H1 (cell line): ENCODE measurements at regions not wholly inside any gene's neighbourhood (a gene's known extent, or its start where the extent isn't known, plus 50 kb on each side); places are given as distances from the start of the nearest gene placed in this dataset.

Experiments
- CREB1 ChIP-seq: IDR thresholded peaks from 2 replicates; pipeline ENCODE4 v1.6.1; 2012; ENCODE audit warnings: inconsistent platforms
- JUND ChIP-seq: IDR thresholded peaks from 2 replicates; pipeline ENCODE4 v1.6.1; 2011; ENCODE audit warnings: mild to moderate bottlenecking, improper control_type of control experiment, low read length
- POLR2A ChIP-seq, 2 experiments: IDR thresholded peaks; 1 replicate in 1 of 2; 2 replicates in 1 of 2; pipeline ENCODE4 v1.6.1; 2011; ENCODE audit warnings: low read depth in 2 of 2, low read length in 2 of 2, mild to moderate bottlenecking in 2 of 2; ENCODE audit errors: control extremely low read depth in 1 of 2
- RBBP5 ChIP-seq: IDR thresholded peaks from 2 replicates; pipeline ENCODE4 v1.7.1; 2012; ENCODE audit warnings: low read depth, mild to moderate bottlenecking, inconsistent platforms, low read length, moderate library complexity, borderline replicate concordance
- SIN3A ChIP-seq, 2 experiments: IDR thresholded peaks in 1 of 2; conservative IDR thresholded peaks in 1 of 2; 2 replicates each; pipeline ENCODE4 v1.6.1; 2011 to 2012; ENCODE audit warnings: low read length in 2 of 2, improper control_type of control experiment in 1 of 2, low read depth in 1 of 2, mild to moderate bottlenecking in 1 of 2
- TF ChIP-seq, protein P1 (sequence below): fragments of 300-600 bp; sonication (generic); IDR thresholded peaks from 2 replicates; pipeline ENCODE4 v1.7.1; 2012; ENCODE audit warnings: low read length, moderate library complexity, mild to moderate bottlenecking, inconsistent platforms; ENCODE audit not compliant: insufficient replicate concordance
- TF ChIP-seq, protein P2 (sequence below): IDR thresholded peaks from 2 replicates; pipeline ENCODE4 v1.6.1; 2011; ENCODE audit warnings: low read length, improper control_type of control experiment
- TF ChIP-seq, protein P3 (sequence below), 3 experiments: IDR thresholded peaks; 1 replicate in 2 of 3; 2 replicates in 1 of 3; pipeline versions ENCODE4 v1.5.1 to v1.6.1; 2011; ENCODE audit warnings: low read length in 3 of 3, mild to moderate bottlenecking in 3 of 3, inconsistent platforms in 2 of 3, low read depth in 1 of 3, moderate library complexity in 1 of 3; ENCODE audit not compliant: insufficient read depth in 1 of 3; ENCODE audit errors: control extremely low read depth in 1 of 3

DNA sequence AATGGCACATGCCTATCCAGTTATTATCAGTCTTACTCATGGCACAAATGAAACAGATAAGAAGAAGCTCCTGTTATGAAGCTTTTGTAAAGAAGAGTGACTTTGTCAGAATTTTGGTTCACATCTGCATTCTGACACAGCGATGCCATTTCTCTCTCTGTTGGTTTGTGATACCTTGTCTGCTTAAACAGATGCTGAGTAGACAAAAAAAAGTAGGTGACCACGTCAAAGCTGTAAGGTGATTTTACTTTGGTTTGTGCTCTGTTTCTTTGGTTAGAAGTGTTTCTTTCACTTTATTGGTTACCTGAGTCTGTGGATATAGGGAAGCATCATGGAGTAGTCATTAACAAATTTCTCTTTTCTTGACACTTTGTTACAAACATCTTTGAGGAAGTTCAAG, 422.3 kb upstream of the ADAMTSL1 start (continued):
- TF ChIP-seq, protein P1, sequence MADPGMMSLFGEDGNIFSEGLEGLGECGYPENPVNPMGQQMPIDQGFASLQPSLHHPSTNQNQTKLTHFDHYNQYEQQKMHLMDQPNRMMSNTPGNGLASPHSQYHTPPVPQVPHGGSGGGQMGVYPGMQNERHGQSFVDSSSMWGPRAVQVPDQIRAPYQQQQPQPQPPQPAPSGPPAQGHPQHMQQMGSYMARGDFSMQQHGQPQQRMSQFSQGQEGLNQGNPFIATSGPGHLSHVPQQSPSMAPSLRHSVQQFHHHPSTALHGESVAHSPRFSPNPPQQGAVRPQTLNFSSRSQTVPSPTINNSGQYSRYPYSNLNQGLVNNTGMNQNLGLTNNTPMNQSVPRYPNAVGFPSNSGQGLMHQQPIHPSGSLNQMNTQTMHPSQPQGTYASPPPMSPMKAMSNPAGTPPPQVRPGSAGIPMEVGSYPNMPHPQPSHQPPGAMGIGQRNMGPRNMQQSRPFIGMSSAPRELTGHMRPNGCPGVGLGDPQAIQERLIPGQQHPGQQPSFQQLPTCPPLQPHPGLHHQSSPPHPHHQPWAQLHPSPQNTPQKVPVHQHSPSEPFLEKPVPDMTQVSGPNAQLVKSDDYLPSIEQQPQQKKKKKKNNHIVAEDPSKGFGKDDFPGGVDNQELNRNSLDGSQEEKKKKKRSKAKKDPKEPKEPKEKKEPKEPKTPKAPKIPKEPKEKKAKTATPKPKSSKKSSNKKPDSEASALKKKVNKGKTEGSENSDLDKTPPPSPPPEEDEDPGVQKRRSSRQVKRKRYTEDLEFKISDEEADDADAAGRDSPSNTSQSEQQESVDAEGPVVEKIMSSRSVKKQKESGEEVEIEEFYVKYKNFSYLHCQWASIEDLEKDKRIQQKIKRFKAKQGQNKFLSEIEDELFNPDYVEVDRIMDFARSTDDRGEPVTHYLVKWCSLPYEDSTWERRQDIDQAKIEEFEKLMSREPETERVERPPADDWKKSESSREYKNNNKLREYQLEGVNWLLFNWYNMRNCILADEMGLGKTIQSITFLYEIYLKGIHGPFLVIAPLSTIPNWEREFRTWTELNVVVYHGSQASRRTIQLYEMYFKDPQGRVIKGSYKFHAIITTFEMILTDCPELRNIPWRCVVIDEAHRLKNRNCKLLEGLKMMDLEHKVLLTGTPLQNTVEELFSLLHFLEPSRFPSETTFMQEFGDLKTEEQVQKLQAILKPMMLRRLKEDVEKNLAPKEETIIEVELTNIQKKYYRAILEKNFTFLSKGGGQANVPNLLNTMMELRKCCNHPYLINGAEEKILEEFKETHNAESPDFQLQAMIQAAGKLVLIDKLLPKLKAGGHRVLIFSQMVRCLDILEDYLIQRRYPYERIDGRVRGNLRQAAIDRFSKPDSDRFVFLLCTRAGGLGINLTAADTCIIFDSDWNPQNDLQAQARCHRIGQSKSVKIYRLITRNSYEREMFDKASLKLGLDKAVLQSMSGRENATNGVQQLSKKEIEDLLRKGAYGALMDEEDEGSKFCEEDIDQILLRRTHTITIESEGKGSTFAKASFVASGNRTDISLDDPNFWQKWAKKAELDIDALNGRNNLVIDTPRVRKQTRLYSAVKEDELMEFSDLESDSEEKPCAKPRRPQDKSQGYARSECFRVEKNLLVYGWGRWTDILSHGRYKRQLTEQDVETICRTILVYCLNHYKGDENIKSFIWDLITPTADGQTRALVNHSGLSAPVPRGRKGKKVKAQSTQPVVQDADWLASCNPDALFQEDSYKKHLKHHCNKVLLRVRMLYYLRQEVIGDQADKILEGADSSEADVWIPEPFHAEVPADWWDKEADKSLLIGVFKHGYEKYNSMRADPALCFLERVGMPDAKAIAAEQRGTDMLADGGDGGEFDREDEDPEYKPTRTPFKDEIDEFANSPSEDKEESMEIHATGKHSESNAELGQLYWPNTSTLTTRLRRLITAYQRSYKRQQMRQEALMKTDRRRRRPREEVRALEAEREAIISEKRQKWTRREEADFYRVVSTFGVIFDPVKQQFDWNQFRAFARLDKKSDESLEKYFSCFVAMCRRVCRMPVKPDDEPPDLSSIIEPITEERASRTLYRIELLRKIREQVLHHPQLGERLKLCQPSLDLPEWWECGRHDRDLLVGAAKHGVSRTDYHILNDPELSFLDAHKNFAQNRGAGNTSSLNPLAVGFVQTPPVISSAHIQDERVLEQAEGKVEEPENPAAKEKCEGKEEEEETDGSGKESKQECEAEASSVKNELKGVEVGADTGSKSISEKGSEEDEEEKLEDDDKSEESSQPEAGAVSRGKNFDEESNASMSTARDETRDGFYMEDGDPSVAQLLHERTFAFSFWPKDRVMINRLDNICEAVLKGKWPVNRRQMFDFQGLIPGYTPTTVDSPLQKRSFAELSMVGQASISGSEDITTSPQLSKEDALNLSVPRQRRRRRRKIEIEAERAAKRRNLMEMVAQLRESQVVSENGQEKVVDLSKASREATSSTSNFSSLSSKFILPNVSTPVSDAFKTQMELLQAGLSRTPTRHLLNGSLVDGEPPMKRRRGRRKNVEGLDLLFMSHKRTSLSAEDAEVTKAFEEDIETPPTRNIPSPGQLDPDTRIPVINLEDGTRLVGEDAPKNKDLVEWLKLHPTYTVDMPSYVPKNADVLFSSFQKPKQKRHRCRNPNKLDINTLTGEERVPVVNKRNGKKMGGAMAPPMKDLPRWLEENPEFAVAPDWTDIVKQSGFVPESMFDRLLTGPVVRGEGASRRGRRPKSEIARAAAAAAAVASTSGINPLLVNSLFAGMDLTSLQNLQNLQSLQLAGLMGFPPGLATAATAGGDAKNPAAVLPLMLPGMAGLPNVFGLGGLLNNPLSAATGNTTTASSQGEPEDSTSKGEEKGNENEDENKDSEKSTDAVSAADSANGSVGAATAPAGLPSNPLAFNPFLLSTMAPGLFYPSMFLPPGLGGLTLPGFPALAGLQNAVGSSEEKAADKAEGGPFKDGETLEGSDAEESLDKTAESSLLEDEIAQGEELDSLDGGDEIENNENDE, result no peak
- no peak for TF ChIP-seq SIN3A (conservative IDR thresholded peaks at IDR 0.05 in 1 of 2, IDR thresholded peaks at IDR 0.05 in 1 of 2; ENCODE audit: low read depth in 1 of 2, low read length in 2 of 2)
- TF ChIP-seq, protein P2, sequence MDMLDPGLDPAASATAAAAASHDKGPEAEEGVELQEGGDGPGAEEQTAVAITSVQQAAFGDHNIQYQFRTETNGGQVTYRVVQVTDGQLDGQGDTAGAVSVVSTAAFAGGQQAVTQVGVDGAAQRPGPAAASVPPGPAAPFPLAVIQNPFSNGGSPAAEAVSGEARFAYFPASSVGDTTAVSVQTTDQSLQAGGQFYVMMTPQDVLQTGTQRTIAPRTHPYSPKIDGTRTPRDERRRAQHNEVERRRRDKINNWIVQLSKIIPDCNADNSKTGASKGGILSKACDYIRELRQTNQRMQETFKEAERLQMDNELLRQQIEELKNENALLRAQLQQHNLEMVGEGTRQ, result no peak
- no peak for TF ChIP-seq JUND
- no peak for TF ChIP-seq POLR2A (IDR thresholded peaks at IDR 0.05; ENCODE audit: control extremely low read depth in 1 of 2, low read depth in 2 of 2, low read length in 2 of 2)
- no peak for TF ChIP-seq CREB1
- TF ChIP-seq, protein P3, sequence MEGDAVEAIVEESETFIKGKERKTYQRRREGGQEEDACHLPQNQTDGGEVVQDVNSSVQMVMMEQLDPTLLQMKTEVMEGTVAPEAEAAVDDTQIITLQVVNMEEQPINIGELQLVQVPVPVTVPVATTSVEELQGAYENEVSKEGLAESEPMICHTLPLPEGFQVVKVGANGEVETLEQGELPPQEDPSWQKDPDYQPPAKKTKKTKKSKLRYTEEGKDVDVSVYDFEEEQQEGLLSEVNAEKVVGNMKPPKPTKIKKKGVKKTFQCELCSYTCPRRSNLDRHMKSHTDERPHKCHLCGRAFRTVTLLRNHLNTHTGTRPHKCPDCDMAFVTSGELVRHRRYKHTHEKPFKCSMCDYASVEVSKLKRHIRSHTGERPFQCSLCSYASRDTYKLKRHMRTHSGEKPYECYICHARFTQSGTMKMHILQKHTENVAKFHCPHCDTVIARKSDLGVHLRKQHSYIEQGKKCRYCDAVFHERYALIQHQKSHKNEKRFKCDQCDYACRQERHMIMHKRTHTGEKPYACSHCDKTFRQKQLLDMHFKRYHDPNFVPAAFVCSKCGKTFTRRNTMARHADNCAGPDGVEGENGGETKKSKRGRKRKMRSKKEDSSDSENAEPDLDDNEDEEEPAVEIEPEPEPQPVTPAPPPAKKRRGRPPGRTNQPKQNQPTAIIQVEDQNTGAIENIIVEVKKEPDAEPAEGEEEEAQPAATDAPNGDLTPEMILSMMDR (IDR thresholded peaks at IDR 0.05; ENCODE audit: control extremely low read depth in 1 of 3, insufficient read depth in 1 of 3, low read depth in 1 of 3, low read length in 3 of 3), result no peak
- TF ChIP-seq RBBP5, result no peak
